Lower leg skin (tissue), 3 donors: ENCODE measurements at regions not wholly inside any gene's neighbourhood (a gene's known extent, or its start where the extent isn't known, plus 50 kb on each side); places are given as distances from the start of the nearest gene placed in this dataset.

Experiments used
- CTCF ChIP-seq, 3 donors: fragments of 450-650 bp; IDR thresholded peaks; one replicate each; pipeline ENCODE4 v1.5.1; 2016; ENCODE audit warnings: antibody characterized with exemption in 3 of 3, mild to moderate bottlenecking in 3 of 3, moderate library complexity in 2 of 3
- POLR2A ChIP-seq, 2 donors: fragments of 450-650 bp; IDR thresholded peaks; one replicate each; pipeline ENCODE4 v1.6.1; 2016 to 2017; ENCODE audit warnings: antibody characterized with exemption in 2 of 2, mild to moderate bottlenecking in 1 of 2, moderate library complexity in 1 of 2

- no peak for TF ChIP-seq POLR2A (IDR thresholded peaks at IDR 0.05)
- no peak for TF ChIP-seq CTCF (IDR thresholded peaks at IDR 0.05)
Observed at GRCh38 chr3:66577426-66578203, 76.8 kb upstream of the LRIG1 start.
